ENCODE measurements at regions not wholly inside any gene's neighbourhood (a gene's known extent, or its start where the extent isn't known, plus 50 kb on each side); places are given as distances from the start of the nearest gene placed in this dataset.
"Not testable (repeated sequence)": the region's sequence is repeated elsewhere in the genome, so short reads cannot be mapped to it uniquely, and the experiment has no call there.

- TF ChIP-seq CTCF (IDR thresholded peaks at IDR 0.05; ENCODE audit: low read length); EZH2 (IDR thresholded peaks at IDR 0.05; ENCODE audit: borderline replicate concordance, low read length): not testable (repeated sequence)
These were observed 171.7 kb upstream of the TAB2 start for GRCh38 chr6:149145800-149146199.
